ENCODE measurements at regions not wholly inside any gene's neighbourhood (a gene's known extent, or its start where the extent isn't known, plus 50 kb on each side); places are given as distances from the start of the nearest gene placed in this dataset.

DNA sequence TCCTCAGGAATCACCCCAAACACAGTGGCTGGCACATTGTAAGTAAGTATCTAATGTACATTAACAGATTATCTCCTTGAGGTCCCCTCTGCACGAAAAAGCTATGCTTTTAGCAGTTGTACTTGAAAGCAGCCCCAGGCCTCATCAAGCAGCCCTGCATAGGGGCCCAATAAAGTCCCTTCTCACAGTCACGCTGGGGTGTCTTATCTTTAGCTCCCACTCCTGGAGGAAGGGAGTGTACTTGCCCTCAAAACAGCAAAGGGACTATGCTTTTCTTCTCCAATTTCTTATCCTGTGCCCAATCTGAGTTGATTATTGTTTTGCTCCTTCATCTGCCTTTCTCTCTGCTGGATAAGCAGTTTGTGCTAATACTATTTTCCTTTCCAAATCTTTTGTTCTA lies 168.8 kb upstream of the PLXNA2 start:
- ChIA-PET CTCF (ENCODE audit: unreplicated experiment) (no interaction called here), POLR2A (no interaction called here)
- Histone ChIP-seq H3K36me3 (ENCODE audit: insufficient read depth, low read length) (no peaks in the 10 kb centered on the region), H3K4me1 (ENCODE audit: insufficient read depth, low read length, poor library complexity, severe bottlenecking) (no peaks in the 10 kb centered on the region), H3K9me3 (ENCODE audit: low read length) (no peaks in the 10 kb centered on the region), H3K9me2 (ENCODE audit: insufficient read depth, low read length) (no peaks in the 10 kb centered on the region), H3K4me2 (ENCODE audit: low read length) (no peak overlapping the region), H4K20me1 (ENCODE audit: insufficient read depth, low read length) (no peaks in the 10 kb centered on the region), H3K4me3 (ENCODE audit: low read depth, low read length, poor library complexity, severe bottlenecking) (no peak overlapping the region), H2AFZ (ENCODE audit: low read length) (no peak overlapping the region), H3K79me2 (ENCODE audit: insufficient read depth, low read depth, low read length) (no peaks in the 10 kb centered on the region), H3K27ac (ENCODE audit: low read depth, low read length, poor library complexity, severe bottlenecking) (no peak overlapping the region)
- intact Hi-C loops (cut with micrococcal nuclease; ENCODE audit: unreplicated experiment) = no loop called here
- BruUV-seq (replicated peaks) = no TSS peak
- TF ChIP-seq EZH2phosphoT487 (IDR thresholded peaks at IDR 0.05; ENCODE audit: borderline replicate concordance, low read depth, low read length) = no peak
- TF ChIP-seq, protein P1, sequence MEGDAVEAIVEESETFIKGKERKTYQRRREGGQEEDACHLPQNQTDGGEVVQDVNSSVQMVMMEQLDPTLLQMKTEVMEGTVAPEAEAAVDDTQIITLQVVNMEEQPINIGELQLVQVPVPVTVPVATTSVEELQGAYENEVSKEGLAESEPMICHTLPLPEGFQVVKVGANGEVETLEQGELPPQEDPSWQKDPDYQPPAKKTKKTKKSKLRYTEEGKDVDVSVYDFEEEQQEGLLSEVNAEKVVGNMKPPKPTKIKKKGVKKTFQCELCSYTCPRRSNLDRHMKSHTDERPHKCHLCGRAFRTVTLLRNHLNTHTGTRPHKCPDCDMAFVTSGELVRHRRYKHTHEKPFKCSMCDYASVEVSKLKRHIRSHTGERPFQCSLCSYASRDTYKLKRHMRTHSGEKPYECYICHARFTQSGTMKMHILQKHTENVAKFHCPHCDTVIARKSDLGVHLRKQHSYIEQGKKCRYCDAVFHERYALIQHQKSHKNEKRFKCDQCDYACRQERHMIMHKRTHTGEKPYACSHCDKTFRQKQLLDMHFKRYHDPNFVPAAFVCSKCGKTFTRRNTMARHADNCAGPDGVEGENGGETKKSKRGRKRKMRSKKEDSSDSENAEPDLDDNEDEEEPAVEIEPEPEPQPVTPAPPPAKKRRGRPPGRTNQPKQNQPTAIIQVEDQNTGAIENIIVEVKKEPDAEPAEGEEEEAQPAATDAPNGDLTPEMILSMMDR (conservative IDR thresholded peaks at IDR 0.05; ENCODE audit: low read length) = no peak
- no peak for DNase-seq (ENCODE audit: low spot score)

DNA sequence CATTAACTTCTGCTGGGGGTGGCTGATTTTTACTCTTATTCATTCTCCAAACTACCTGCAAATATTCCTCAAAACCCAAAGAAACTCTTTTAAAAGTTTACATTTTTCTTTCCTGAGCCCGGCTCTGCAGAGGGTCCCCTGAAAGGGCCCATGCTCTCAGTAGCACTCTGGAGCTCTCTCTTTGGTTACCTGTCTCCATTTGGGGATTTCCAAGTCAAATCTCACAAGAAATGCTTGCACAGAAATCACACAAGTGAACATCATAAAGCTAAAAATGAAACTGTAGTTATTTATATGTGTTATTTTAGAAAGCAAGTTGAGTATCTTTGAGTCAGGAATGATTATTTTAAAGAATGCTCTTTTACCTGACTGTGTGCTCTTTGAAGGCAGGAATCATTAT lies 174.5 kb upstream of the PLXNA2 start:
- intact Hi-C loops (cut with micrococcal nuclease; ENCODE audit: unreplicated experiment) = no loop called here
- H3K9me3 ChIP-seq (ENCODE audit: low read length) = no peaks in the 10 kb centered on the region
- ChIA-PET POLR2A (no interaction called here), CTCF (ENCODE audit: unreplicated experiment) (no interaction called here)
- DNase-seq (ENCODE audit: low spot score) = no peak
- no peaks in the 10 kb centered on the region for H3K9me2 ChIP-seq (ENCODE audit: insufficient read depth, low read length)
- H3K36me3 ChIP-seq (ENCODE audit: insufficient read depth, low read length) = no peaks in the 10 kb centered on the region
- H3K4me3 ChIP-seq (ENCODE audit: low read depth, low read length, poor library complexity, severe bottlenecking) = no peak overlapping the region
- H3K4me1 ChIP-seq (ENCODE audit: insufficient read depth, low read length, poor library complexity, severe bottlenecking) = no peaks in the 10 kb centered on the region
- H2AFZ ChIP-seq (ENCODE audit: low read length) = no peak overlapping the region
- H3K79me2 ChIP-seq (ENCODE audit: insufficient read depth, low read depth, low read length) = no peaks in the 10 kb centered on the region
- no peaks in the 10 kb centered on the region for H4K20me1 ChIP-seq (ENCODE audit: insufficient read depth, low read length)
- TF ChIP-seq EZH2phosphoT487 (IDR thresholded peaks at IDR 0.05; ENCODE audit: borderline replicate concordance, low read depth, low read length) = no peak
- TF ChIP-seq, protein P1 (conservative IDR thresholded peaks at IDR 0.05; ENCODE audit: low read length) = no peak
- no peak overlapping the region for H3K4me2 ChIP-seq (ENCODE audit: low read length)
- no TSS peak for BruUV-seq (replicated peaks)
- H3K27ac ChIP-seq (ENCODE audit: low read depth, low read length, poor library complexity, severe bottlenecking) = no peak overlapping the region

DNA sequence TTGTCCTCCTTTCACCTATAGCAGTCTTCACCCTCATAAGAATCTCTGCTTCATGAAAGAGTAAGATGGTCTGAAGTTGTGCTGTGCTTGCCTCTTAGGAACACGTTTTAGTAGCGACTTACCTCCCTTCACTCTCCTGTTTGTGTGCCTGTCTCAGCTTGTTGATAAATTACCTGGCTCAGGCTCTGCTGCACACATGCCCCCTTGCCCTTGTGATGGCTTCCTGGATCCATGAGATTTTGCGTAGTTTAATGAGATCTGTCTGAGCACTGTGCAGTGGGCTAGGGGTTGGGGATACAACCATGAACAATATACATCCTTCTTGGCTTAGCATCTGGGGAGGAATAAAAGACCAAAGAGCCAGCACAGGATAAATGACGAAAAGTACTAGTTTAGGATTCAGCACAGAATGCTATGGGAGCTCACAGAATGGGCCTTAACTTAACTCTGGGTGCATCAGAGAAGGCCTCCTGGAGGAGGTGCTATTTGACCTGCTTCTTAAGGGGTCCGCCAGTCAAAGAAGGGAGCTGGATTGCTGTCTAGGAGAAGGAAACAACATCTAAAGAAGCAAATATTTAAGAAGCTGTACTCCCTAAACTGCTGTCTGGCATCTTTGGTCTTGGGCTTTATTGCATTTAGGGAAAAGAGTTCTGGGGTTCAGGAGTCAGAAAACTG lies 175.7 kb upstream of the PLXNA2 start:
- CTCF ChIA-PET (ENCODE audit: unreplicated experiment) = no interaction called here
- POLR2A ChIA-PET = no interaction called here
- no peak overlapping the region for H3K4me2 ChIP-seq (ENCODE audit: low read length)
- no peaks in the 10 kb centered on the region for H3K9me2 ChIP-seq (ENCODE audit: insufficient read depth, low read length)
- no peak for TF ChIP-seq EZH2phosphoT487 (IDR thresholded peaks at IDR 0.05; ENCODE audit: borderline replicate concordance, low read depth, low read length)
- TF ChIP-seq, protein P1 (conservative IDR thresholded peaks at IDR 0.05; ENCODE audit: low read length) = no peak
- no TSS peak for BruUV-seq (replicated peaks)
- H3K36me3 ChIP-seq (ENCODE audit: insufficient read depth, low read length) = no peaks in the 10 kb centered on the region
- intact Hi-C loops (cut with micrococcal nuclease; ENCODE audit: unreplicated experiment) = no loop called here
- H3K79me2 ChIP-seq (ENCODE audit: insufficient read depth, low read depth, low read length) = no peaks in the 10 kb centered on the region
- no peak overlapping the region for H3K27ac ChIP-seq (ENCODE audit: low read depth, low read length, poor library complexity, severe bottlenecking)
- no peaks in the 10 kb centered on the region for H4K20me1 ChIP-seq (ENCODE audit: insufficient read depth, low read length)
- H3K9me3 ChIP-seq (ENCODE audit: low read length) = no peaks in the 10 kb centered on the region
- H2AFZ ChIP-seq (ENCODE audit: low read length) = no peak overlapping the region
- DNase-seq (ENCODE audit: low spot score) = no peak
- no peak overlapping the region for H3K4me3 ChIP-seq (ENCODE audit: low read depth, low read length, poor library complexity, severe bottlenecking)
- no peaks in the 10 kb centered on the region for H3K4me1 ChIP-seq (ENCODE audit: insufficient read depth, low read length, poor library complexity, severe bottlenecking)
